ENCODE measurements at regions not wholly inside any gene's neighbourhood (a gene's known extent, or its start where the extent isn't known, plus 50 kb on each side); places are given as distances from the start of the nearest gene placed in this dataset.

- Histone ChIP-seq H3K4me1 (replicated peaks in 1 of 2; ENCODE audit: control insufficient read depth in 2 of 2, insufficient read depth in 2 of 2, low read length in 2 of 2) (no peaks in the 10 kb centered on the region), H3K27ac (ENCODE audit: extremely low read depth, low read depth, low read length) (no peak overlapping the region), H3K4me3 (no peak overlapping the region), H3K9me3 (replicated peaks; ENCODE audit: control insufficient read depth, insufficient read depth, low read depth, low read length) (no peaks in the 10 kb centered on the region), H3K9ac (ENCODE audit: insufficient read depth in 1 of 2, low read depth in 2 of 2, low read length in 2 of 2) (no peak overlapping the region), H3K27me3 (ENCODE audit: control insufficient read depth in 2 of 2, insufficient read depth in 2 of 2, low read length in 2 of 2) (no peaks in the 10 kb centered on the region; a peak in 1 of 5 replicates), H4K20me1 (replicated peaks; ENCODE audit: control insufficient read depth, insufficient read depth, low read length) (no peaks in the 10 kb centered on the region), H3K4me2 (ENCODE audit: insufficient read depth, low read length) (no peak overlapping the region), H3K9me1 (ENCODE audit: control insufficient read depth, insufficient read depth, low read length) (no peaks in the 10 kb centered on the region), H3K36me3 (ENCODE audit: control insufficient read depth, insufficient read depth, low read length) (no peaks in the 10 kb centered on the region), H2AFZ (ENCODE audit: low read depth, low read length) (no peak overlapping the region), H3K79me2 (ENCODE audit: control insufficient read depth, insufficient read depth, low read length) (no peaks in the 10 kb centered on the region)
- DNase-seq (ENCODE audit: extremely low read depth in 1 of 4, low spot score in 3 of 4) = no peak
- intact Hi-C loops (cut with micrococcal nuclease) = no loop called here
- in situ Hi-C loops (cut with MboI) = no loop called here
- no TSS peak for BruUV-seq (replicated peaks)
- ATAC-seq = no peak
- 0% methylated on average over 11 of the region's 12 CpGs for WGBS (ENCODE audit: insufficient coverage, low coverage, missing lambda C conversion rate)
- ChIA-PET CTCF (ENCODE audit: low intra/inter-chr PET ratio) (no interaction called here), POLR2A (no interaction called here)
- FAIRE-seq = no peak
- TF ChIP-seq MLX (CRISPR knock-in tag; conservative IDR thresholded peaks at IDR 0.05) (no peak), ZNF354B (CRISPR knock-in tag; IDR thresholded peaks at IDR 0.05) (no peak), ATF1 (CRISPR knock-in tag; IDR thresholded peaks at IDR 0.05) (no peak), ATF1 (tag; IDR thresholded peaks at IDR 0.05) (no peak), THRAP3 (IDR thresholded peaks at IDR 0.05; ENCODE audit: borderline replicate concordance) (no peak), PHTF2 (CRISPR knock-in tag; IDR thresholded peaks at IDR 0.05) (no peak), ZZZ3 (IDR thresholded peaks at IDR 0.05) (no peak), TBL1XR1 (IDR thresholded peaks at IDR 0.05; ENCODE audit: low read length in 2 of 2) (no peak), ELF1 (tag; IDR thresholded peaks at IDR 0.05) (no peak), REST (IDR thresholded peaks at IDR 0.05; ENCODE audit: borderline replicate concordance) (no peak), REST (CRISPR knock-in tag; IDR thresholded peaks at IDR 0.05; ENCODE audit: low read depth) (no peak), RUNX1 (IDR thresholded peaks at IDR 0.05; ENCODE audit: low read depth) (no peak)
These were observed 604.0 kb downstream of the HS3ST4 start for GRCh38 chr16:26295625-26296304.
